NCI-H774 (cell line): ENCODE measurements at regions not wholly inside any gene's neighbourhood (a gene's known extent, or its start where the extent isn't known, plus 50 kb on each side); places are given as distances from the start of the nearest gene placed in this dataset.
"Not testable (repeated sequence)": the region's sequence is repeated elsewhere in the genome, so short reads cannot be mapped to it uniquely, and the experiment has no call there.

Experiments
- DNase-seq: peaks from one replicate; lab custom pipeline; 2025; lab: John Stamatoyannopoulos, UW

DNA sequence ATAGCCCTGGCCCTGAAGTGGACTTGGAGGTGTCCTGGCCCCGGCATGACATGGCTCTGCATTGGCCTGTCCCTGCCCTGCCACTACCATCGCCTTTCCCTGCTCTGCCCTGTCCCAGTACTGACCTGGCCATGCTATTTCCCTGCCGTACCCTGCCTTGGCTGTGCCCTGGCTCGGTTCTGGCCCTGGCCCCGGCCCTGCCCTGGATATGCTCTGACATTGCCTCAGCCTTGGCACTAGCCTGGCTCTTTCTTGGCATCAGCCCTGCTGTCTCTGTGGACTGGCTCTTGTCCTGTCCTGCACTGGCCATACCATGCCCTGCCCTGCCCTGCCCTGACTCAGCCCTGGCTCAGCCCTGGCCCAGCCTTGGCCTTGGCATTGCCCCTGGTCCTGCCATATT lies 252.2 kb downstream of the TP53TG3F start:
- DNase-seq: not testable (repeated sequence)

DNA sequence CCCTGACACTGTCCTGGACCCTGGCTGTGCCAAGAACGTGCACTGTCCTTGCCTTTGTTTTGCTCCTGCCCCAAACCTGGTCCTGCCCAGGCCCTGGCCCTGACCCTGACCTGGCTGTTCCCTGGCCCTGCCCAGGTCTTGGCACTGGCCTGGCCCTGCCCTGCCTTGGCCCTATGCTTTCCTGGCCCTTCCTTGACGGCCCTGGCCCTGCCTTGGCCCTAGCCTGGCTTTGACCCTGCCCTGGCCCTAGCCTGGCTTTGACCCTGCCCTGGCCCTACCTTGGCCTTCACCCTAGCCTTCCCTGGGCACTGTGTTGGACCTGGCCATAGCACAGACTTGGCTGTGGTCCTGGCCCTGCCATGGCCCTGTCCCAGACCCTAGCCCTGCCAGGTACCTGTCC lies 252.9 kb downstream of the TP53TG3F start:
- not testable (repeated sequence) for DNase-seq

DNA sequence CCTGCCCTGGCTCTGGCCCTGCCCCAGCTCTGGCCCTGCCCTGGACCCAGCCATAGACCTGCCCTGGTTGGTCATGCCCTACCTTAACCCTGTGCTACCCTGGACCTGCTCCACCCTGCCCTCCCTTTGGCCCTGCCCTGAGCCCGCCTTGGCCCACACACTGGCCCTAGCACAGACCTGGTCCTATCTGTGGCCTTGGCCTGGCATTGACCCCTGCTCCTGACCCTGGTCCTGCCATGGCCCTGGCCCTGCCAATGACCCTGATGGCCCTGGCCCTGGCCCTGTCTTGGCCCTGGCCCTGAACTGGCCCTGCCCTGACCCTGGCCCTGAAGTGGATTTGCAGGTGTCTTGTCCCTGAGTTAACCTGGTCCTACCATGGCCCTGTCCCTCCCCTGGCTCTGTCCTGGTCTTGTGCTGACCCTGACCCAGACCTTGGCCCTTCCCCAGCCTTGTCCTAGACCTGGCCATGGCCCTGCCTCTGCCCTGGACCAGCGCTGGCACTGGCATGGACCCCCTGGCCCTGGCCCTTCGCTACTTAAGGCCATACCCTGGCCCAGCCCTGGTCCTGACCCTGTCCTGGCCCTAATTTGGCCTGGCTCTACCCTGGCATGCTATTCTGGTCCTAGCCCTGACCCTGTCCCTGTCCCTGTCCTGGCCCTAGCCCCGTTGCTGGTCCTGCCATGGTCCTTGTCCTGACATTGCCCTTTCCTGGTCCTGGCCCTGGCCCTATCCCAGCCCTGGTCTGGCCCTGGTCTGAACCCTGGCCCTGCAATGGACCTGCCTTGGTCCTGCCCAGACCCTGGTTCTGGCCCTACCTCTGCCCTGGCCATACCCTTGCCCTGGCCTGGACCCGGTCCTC lies 253.7 kb downstream of the TP53TG3F start:
- DNase-seq: not testable (repeated sequence)

DNA sequence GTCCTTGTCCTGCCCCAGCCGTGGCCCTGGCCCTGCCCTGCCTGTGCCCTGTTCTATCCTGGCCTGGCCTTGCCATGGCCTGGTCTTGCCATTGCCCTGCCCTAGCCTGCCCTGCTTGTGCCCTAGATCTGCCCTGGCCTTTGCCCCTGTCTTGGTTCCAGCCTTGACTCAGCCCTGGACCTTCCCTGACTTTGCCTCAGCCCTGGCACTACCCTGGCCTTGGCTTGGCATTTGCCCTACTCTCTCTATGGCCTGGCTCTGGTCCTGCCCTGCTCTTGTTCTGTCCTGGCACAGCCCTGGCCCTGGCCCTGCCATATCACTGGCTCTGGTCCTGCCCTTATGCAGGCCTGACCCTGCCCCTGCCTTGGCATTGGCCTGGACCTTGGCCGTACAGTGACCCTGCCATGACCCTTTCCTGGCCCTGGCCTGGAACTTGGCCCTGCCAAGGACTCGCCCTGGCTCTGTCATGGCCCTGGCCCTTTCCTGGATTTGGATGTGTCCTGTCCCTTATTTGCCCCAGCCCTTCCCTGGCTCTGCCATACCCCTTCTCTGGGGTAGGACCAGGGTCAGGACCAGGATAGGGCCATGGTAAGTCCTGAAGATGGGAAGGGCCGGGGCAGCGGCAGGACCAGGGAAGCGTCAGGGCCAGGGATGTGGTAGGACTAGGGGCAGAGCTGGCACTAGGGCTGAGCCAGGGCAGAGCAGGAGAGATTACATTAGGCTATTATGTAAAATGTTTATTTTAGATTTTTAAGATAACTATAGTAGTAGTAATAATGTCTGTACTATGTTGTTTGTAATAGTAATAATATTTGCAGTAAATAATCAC lies 254.5 kb downstream of the TP53TG3F start:
- DNase-seq: not testable (repeated sequence)

DNA sequence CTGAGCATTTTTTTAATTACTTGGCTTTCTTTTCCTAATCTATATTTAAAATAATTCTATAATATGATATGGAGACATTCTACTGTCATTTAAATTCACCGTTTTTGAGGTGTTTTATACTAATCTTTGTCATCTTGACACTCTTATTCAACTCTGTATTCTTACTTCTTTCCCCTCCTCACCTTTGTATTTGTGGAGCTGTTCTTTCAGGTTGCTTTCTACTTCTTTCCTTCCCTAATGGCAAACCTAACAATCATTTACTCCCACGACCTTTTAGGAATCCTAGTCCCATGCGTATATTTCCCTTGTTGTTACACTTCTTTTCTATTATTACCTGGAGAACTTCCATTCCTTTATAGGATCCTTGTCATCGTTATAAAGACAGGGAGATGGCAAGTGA lies 271.8 kb downstream of the TP53TG3F start:
- not testable (repeated sequence) for DNase-seq

DNA sequence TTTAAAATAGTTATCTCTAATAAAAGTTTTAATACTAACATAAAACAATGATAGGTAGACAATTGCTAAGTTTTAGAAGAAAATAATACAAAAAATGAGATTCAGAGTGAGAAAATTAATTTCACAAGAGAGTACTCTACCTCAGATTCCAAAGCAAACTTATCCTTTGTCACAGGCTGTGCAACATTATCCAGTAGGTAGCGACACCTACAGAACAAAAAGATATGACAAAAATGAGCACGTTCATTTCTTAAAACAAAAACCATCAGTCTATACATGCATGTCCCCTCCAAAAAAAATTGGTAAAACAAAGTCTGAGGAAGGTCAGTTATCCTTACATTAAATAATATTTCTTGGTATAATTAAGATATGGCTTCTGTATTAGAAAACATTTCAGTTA lies 275.2 kb downstream of the TP53TG3F start:
- not testable (repeated sequence) for DNase-seq

DNA sequence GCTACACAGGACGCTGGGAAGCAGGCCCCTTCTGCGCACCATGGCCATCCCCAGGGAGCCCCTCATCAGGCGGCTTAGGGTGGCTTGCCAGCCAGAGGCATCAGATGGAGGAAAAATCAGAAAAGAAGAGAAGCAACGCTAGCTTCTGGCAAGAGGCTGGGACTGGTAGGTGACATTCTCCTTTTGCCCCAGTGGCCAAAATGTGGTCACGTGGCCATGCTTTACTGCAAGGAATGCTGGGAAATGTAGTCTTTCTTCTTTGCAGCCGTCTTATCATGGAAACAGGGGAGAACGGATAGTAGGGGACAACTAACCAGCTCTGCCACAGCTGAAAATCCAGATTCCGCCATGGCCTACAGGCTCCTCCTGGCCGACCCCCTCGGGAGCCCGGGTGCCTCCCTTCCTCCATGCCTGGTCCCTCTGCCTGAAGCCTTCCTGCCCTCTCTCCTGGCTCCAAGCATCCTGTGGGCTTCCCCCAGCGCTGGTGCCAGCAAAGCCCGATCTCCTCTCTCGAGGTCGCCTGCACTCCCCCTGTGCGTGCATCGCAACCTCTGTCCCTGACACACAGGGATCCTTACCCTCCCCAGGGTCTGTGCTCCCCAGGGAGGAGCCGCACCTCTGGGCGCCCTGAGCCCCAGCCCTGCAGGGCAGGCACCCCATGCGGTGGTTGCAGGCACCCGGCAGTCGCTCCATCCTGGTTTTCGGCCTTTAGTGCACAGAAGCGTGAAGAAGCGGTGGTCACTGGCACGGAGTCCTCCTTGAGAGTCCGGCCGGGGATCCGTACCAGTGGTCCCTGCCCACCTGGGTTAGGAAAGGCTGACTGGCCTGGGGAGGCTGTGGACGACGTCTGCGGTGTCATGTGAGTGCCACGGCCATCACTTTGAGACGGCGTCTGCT lies 307.7 kb downstream of the TP53TG3F start:
- not testable (repeated sequence) for DNase-seq

DNA sequence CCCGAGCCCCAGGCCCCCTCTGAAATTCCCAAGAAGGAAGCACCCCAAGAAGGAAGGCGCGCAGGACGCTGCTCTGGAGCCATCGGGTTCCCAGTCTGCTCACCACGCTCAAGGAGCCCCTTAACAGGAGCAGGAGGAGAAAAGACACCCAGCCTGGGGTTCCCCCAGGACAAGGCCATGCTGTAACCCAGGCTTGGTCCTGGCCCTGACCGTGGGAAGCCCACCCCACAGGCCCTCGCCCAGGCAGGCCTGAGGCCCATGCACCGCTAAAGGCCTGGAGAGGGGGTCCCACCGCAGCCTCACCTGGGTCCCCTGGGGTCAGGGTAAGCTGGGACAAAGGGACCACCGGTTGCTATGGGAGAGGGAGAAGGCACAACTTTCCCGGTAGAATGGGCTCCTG lies 309.3 kb downstream of the TP53TG3F start:
- DNase-seq: not testable (repeated sequence)

DNA sequence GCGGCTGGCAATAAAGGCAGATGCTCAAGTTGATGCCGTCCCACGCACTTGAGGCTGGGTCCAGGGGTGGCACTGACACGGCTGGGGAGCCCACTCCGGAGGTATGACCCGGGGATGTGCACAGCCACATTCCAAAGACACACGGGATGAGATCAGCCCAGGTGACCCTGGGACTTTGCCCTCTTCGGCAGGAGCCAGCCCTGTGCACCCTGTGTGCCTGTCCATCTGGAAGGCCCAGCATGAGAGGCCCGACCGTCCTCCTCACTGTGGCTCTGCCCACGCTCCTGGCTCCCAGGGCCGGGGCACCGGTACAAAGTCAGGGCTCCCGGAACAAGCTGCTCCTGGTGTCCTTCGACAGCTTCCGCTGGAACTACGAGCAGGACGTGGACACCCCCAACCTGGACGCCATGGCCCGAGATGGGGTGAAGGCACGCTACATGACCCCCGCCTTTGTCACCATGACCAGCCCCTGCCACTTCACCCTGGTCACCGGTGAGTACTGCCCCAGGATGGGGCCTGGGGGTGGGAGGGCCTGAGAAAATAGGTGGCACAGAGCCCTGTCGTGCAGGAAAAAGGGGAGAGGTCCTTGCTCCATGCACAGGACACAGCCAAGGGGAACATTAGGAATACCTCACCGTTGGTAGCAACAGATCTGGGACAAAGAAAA lies 309.9 kb downstream of the TP53TG3F start:
- DNase-seq: not testable (repeated sequence)

DNA sequence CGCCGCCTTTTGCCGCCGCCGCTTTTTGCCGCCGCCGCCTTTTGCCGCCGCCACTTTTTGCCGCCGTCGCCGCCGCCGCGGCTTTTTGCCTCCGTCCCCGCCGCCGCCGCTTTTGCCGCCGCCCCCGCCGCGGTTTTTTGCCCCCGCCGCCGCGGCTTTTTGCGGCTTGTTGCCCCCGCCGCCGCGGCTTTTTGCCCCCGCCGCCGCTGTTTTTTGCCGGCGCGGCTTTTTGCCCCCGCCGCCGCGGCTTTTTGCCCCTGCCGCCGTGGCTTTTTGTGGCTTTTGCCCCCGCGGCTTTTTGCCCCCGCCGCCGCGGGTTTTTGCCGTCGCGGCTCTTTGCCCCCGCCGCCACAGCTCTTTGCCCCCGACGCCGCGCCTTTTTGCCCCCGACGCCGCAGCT lies 311.1 kb downstream of the TP53TG3F start:
- not testable (repeated sequence) for DNase-seq

DNA sequence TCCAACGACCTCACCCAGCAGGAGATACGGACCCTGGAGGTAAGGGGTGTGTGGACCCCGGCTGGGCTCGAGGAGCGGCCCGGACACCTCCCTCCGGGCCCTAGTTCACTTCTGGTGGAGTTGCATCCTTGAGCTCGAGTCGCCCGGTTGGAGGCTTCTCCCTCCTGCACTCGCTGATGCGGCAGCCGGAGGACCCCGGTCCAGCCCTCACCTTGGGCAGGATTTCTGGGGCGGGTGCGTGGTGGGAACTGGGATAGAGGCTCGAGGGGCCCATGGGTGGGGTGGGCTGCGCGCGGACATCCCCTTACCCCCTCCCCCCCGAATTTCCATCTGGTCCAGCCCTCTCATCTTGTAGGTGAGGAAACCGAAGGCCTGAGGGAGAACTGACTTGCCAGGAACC lies 311.8 kb downstream of the TP53TG3F start:
- not testable (repeated sequence) for DNase-seq

DNA sequence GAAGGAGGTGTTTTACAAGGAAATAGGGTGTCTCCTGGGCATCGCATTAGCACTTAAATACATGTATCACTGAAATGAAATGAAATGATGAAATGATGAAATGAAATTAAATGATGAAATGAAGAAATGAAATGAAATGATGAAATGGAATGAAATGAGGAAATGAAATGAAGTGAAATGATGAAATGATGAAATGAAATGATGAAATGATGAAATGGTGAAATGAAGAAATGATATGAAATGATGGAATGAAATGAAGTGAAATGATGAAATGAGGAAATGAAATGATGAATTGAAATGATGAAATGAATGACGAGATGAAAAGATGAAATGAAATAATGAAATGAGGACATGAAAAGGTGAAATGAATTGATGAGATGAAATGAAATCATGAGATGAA lies 314.6 kb downstream of the TP53TG3F start:
- DNase-seq: not testable (repeated sequence)

DNA sequence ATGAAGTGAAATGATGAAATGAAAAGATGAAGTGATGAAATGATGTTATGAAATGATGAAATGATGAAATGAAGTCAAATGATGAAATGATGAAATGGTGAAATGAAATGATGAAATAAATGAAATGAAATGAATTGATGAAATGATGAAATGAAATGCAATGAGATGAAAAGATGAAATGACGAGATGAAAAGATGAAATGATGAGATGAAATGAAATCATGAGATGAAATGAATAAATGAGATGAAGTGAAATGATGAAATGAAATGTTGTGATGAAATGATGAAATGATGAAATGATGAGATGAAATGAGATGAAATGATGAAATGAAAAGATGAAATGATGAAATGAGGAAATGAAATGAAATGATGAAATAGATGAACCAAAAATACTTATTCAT lies 315.3 kb downstream of the TP53TG3F start:
- DNase-seq: not testable (repeated sequence)

DNA sequence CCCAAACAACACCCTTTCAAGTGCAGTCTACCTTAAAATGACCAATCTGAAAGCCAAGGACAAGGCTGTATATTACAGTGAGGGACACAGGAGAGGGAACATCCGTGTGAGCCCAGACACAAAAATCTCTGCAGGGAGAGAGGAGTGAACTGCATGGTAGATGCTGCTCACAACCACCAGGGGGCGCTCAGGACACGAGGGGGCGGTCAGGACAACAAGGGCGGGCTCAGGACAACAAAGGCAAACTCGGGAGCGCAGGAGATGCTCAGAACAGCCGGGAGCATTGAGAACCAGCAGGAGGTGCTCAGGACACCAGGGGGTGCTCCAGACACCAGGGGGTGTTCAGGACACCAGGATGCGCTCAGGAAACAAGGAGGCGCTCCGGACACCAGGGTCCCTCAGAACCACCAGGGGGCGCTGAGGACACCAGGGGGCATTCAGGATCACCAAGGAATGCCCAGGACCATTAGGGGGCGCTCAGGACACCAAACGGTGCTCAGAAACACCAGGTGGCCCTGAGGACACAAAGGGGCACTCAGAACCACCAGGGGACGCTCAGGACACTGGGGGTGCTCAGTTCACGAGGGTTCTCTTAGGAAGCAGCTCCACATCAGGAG lies 357.0 kb downstream of the TP53TG3F start:
- not testable (repeated sequence) for DNase-seq

DNA sequence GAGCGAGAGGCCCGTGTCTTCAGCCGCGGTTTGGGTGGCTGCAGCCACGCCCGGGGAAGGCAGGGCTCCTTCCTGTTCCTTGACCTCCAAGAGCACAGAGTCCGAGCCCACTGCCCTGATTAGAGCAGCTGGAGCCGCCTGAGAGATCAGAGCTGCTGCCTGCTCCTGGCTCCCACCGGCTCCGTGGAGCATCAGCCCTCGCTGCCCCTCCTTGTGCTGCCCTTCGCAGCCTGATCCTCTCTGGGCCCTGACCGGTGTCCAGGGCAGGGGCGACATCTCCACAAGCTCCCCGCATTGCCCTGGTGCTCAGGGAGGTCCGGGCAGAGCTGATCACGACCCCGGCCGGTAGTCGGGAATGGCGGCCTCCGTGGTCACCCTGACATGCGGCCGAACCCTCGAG lies 365.3 kb downstream of the TP53TG3F start:
- not testable (repeated sequence) for DNase-seq

DNA sequence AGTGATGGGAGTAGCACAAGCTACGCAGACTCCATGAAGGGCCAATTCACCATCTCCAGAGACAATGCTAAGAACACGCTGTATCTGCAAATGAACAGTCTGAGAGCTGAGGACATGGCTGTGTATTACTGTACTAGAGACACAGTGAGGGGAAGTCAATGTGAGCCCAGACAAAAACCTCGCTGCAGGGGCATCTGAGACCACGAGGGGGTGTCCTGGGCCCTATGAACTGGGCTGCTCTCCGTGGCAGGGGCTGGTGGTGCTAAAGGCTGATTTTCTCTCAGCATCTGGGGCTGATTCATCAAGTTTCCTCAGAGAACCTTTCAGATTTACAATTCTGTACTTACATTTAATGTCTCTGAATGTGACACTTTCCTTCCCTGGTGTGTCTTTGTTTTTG lies 368.1 kb downstream of the TP53TG3F start:
- DNase-seq: not testable (repeated sequence)

DNA sequence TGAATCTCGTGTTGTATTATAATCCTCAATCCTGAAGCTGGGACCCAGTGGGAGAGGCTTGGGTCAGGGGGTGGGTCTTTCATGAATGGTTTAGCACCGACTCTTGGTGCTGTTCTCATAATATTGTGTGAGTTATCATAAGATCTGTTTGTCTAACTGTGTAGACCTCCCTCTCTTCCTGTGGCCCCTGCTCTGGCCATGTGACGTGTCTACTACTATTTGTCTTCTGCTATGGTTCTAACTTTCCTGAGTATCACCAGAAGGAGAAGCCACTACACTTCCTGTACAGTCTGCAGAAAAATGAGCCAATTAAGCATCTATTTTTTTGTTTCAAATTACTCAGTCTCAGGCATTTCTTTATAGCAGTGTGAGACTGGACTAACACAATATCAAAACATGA lies 379.7 kb downstream of the TP53TG3F start:
- DNase-seq: not testable (repeated sequence)

DNA sequence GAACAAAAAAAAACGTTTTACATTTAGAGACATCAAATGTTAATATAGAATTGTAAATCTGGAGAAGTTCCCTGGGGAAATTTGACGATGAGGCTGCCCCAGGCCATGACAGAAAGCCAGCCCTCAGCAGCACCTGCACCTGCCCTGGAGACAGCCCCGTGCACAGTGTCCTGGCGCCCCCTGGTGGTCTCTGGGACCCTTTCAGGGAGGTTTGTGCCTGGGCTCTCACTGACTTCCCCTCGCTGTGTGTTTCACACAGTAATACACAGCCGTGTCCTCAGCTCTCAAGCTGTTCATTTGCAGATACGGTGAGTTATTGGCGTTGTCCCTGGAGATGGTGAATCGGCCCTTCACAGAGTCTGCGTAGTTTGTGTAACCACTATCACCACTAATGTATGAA lies 385.1 kb downstream of the TP53TG3F start:
- DNase-seq: peak; percentile 3
